ENCODE measurements at regions not wholly inside any gene's neighbourhood (a gene's known extent, or its start where the extent isn't known, plus 50 kb on each side); places are given as distances from the start of the nearest gene placed in this dataset.

GRCh38 chr10:51000976-51001375 lies 73.3 kb upstream of the PRKG1 start:
- intact Hi-C loops (cut with DNase I; ENCODE audit: low total_unique reads), result no loop called here
- in situ Hi-C loops (cut with MboI; ENCODE audit: low pct_ligation_motif_present in 1 of 4, low pct_unique_long_range_greater_than_20kb in 1 of 4, low sequenced_read_pairs in 3 of 4), result loop anchor here in 3 of 4 donors (25.0 kb wide), 2 partner anchors 961 to 1211 kb away; no protein-coding TSS in a partner anchor
- 63 to 85% methylated on average over 2 of the region's 2 CpGs for WGBS, 2 donors (ENCODE audit: low coverage in 1 of 2)
- H3K4me1 ChIP-seq, result no peaks in the 10 kb centered on the region
- no peak for DNase-seq
- no peaks in the 10 kb centered on the region for H3K27me3 ChIP-seq
- no peaks in the 10 kb centered on the region for H3K36me3 ChIP-seq
- H3K9me3 ChIP-seq, result no peaks in the 10 kb centered on the region
- TF ChIP-seq POLR2A (IDR thresholded peaks at IDR 0.05), result no peak
- no peak for TF ChIP-seq EP300 (IDR thresholded peaks at IDR 0.05; ENCODE audit: low read depth)
- TF ChIP-seq POLR2AphosphoS5 (IDR thresholded peaks at IDR 0.05), result no peak
- no peak for TF ChIP-seq CTCF (IDR thresholded peaks at IDR 0.05)
- no peak overlapping the region for H3K4me3 ChIP-seq
- no peak overlapping the region for H3K27ac ChIP-seq

- Histone ChIP-seq H3K27me3 (no peaks in the 10 kb centered on the region), H3K36me3 (no peaks in the 10 kb centered on the region), H3K27ac (no peak overlapping the region), H3K4me3 (no peak overlapping the region), H3K4me1 (no peaks in the 10 kb centered on the region), H3K9me3 (no peaks in the 10 kb centered on the region)
- intact Hi-C loops (cut with DNase I; ENCODE audit: low total_unique reads), result no loop called here
- peak; percentile 58 to 61 (median 60) for TF ChIP-seq CTCF (IDR thresholded peaks at IDR 0.05)
- no peak for TF ChIP-seq POLR2AphosphoS5 (IDR thresholded peaks at IDR 0.05)
- TF ChIP-seq POLR2A (IDR thresholded peaks at IDR 0.05), result no peak
- no peak for TF ChIP-seq EP300 (IDR thresholded peaks at IDR 0.05; ENCODE audit: low read depth)
- in situ Hi-C loops (cut with MboI; ENCODE audit: low pct_ligation_motif_present in 1 of 4, low pct_unique_long_range_greater_than_20kb in 1 of 4, low sequenced_read_pairs in 3 of 4), result loop anchor here in 3 of 4 donors (25.0 kb wide), 2 partner anchors 961 to 1211 kb away; no protein-coding TSS in a partner anchor
- DNase-seq, result no peak
- 0 to 7% methylated on average over 1 of the region's 1 CpG for WGBS, 2 donors (ENCODE audit: low coverage in 1 of 2)
These were observed 72.7 kb upstream of the PRKG1 start for GRCh38 chr10:51001587-51001986.

- Histone ChIP-seq H3K9me3 (no peaks in the 10 kb centered on the region), H3K27me3 (no peaks in the 10 kb centered on the region), H3K4me3 (no peak overlapping the region), H3K4me1 (no peaks in the 10 kb centered on the region), H3K27ac (no peak overlapping the region), H3K36me3 (no peaks in the 10 kb centered on the region)
- in situ Hi-C loops (cut with MboI; ENCODE audit: low pct_ligation_motif_present in 1 of 4, low pct_unique_long_range_greater_than_20kb in 1 of 4, low sequenced_read_pairs in 3 of 4) (loop anchor here in 3 of 4 donors (25.0 kb wide), 2 partner anchors 960 to 1210 kb away; no protein-coding TSS in a partner anchor), intact Hi-C loops (cut with DNase I; ENCODE audit: low total_unique reads) (no loop called here)
- TF ChIP-seq POLR2A (IDR thresholded peaks at IDR 0.05), result no peak
- no peak for TF ChIP-seq POLR2AphosphoS5 (IDR thresholded peaks at IDR 0.05)
- TF ChIP-seq CTCF (IDR thresholded peaks at IDR 0.05), result no peak
- no peak for TF ChIP-seq EP300 (IDR thresholded peaks at IDR 0.05; ENCODE audit: low read depth)
- WGBS, 2 donors (ENCODE audit: low coverage in 1 of 2), result 97% methylated on average over 1 of the region's 1 CpG; no CpG with 5 or more reads in 1 of the 2 donors
- DNase-seq, result no peak
These were observed 71.8 kb upstream of the PRKG1 start for GRCh38 chr10:51002469-51002868.

- no peak for TF ChIP-seq EP300 (IDR thresholded peaks at IDR 0.05; ENCODE audit: low read depth)
- TF ChIP-seq POLR2A (IDR thresholded peaks at IDR 0.05), result no peak
- no peak for TF ChIP-seq CTCF (IDR thresholded peaks at IDR 0.05)
- TF ChIP-seq POLR2AphosphoS5 (IDR thresholded peaks at IDR 0.05), result no peak
- H3K4me3 ChIP-seq, result no peak overlapping the region
- H3K9me3 ChIP-seq, result no peaks in the 10 kb centered on the region
- no peaks in the 10 kb centered on the region for H3K27me3 ChIP-seq
- 77 to 79% methylated on average over 3 of the region's 3 CpGs for WGBS, 2 donors (ENCODE audit: low coverage in 1 of 2)
- in situ Hi-C loops (cut with MboI; ENCODE audit: low pct_ligation_motif_present in 1 of 4, low pct_unique_long_range_greater_than_20kb in 1 of 4, low sequenced_read_pairs in 3 of 4), result loop anchor here in 3 of 4 donors (25.0 kb wide), 2 partner anchors 958 to 1208 kb away; no protein-coding TSS in a partner anchor
- intact Hi-C loops (cut with DNase I; ENCODE audit: low total_unique reads), result no loop called here
- H3K4me1 ChIP-seq, result no peaks in the 10 kb centered on the region
- no peak for DNase-seq
- H3K36me3 ChIP-seq, result no peaks in the 10 kb centered on the region
- H3K27ac ChIP-seq, result no peak overlapping the region
These were observed 69.5 kb upstream of the PRKG1 start for GRCh38 chr10:51004776-51005175.
